Caco-2 (cell line): ENCODE measurements at regions not wholly inside any gene's neighbourhood (a gene's known extent, or its start where the extent isn't known, plus 50 kb on each side); places are given as distances from the start of the nearest gene placed in this dataset.

Experiments
- BruUV-seq: library from RNA; stranded (reverse); fragments of 400-500 nt; replicated peaks from 2 replicates; lab custom pipeline; 2021; lab: Mats Ljungman, UMichigan
- CTCF ChIA-PET: fragments of 300-600 bp; sonication (Branson Sonifier 250); formaldehyde crosslinking; loops from one replicate; lab custom pipeline; 2022; ENCODE audit warnings: antibody characterized with exemption; lab: Charles Lee
- POLR2A ChIA-PET: fragments of 300-600 bp; sonication (Branson Sonifier 250); formaldehyde crosslinking; loops from one replicate; lab custom pipeline; 2022; ENCODE audit warnings: antibody characterized with exemption; lab: Charles Lee
- DNase-seq, 2 experiments: peaks; one replicate each; pipeline versions ENCODE4 v3.0.0 to v3.0.0-alpha.2; 2020 to 2022
- H3K27me3 ChIP-seq: replicated peaks from 2 replicates; pipeline ENCODE4 v1.6.0; 2011; ENCODE audit warnings: low read length; ENCODE audit not compliant: control insufficient read depth, insufficient read depth
- H3K36me3 ChIP-seq: 2 replicates; pipeline ENCODE4 v1.5.1; 2011; ENCODE audit warnings: low read length; ENCODE audit not compliant: control insufficient read depth, insufficient read depth
- H3K4me1 ChIP-seq: fragments of 250-450 bp; sonication (Bioruptor Pico); 2 replicates; pipeline ENCODE4 v1.5.1; 2020; ENCODE audit warnings: mild to moderate bottlenecking
- H3K4me3 ChIP-seq: 2 replicates; pipeline ENCODE4 v1.5.1; 2011; ENCODE audit warnings: low read depth, mild to moderate bottlenecking, control low read depth, low read length
- H3K9me3 ChIP-seq: fragments of 250-450 bp; sonication (Bioruptor Pico); 2 replicates; pipeline ENCODE4 v1.5.1; 2020; ENCODE audit warnings: mild to moderate bottlenecking, moderate library complexity
- H3K27ac Mint-ChIP-seq: one replicate; pipeline ENCODE4 v1.8.0; 2022; ENCODE audit warnings: mixed read lengths; ENCODE audit not compliant: unreplicated experiment
- H3K27me3 Mint-ChIP-seq: one replicate; pipeline ENCODE4 v1.8.0; 2022; ENCODE audit warnings: mixed read lengths; ENCODE audit not compliant: insufficient read depth, unreplicated experiment
- H3K36me3 Mint-ChIP-seq: one replicate; pipeline ENCODE4 v1.8.0; 2022; ENCODE audit warnings: mild to moderate bottlenecking, mixed read lengths; ENCODE audit not compliant: insufficient read depth, unreplicated experiment
- H3K4me1 Mint-ChIP-seq: one replicate; pipeline ENCODE4 v1.8.0; 2022; ENCODE audit warnings: low read depth, mixed read lengths; ENCODE audit not compliant: unreplicated experiment
- H3K4me3 Mint-ChIP-seq: one replicate; pipeline ENCODE4 v1.8.0; 2022; ENCODE audit warnings: mild to moderate bottlenecking, moderate library complexity, mixed read lengths; ENCODE audit not compliant: unreplicated experiment
- H3K9me3 Mint-ChIP-seq: one replicate; pipeline ENCODE4 v1.8.0; 2022; ENCODE audit warnings: mixed read lengths; ENCODE audit not compliant: unreplicated experiment
- intact Hi-C: fragments of 100-400 bp; cut with micrococcal nuclease; formaldehyde crosslinking; loops from one replicate; pipeline ENCODE4 v1.10.0; 2022; ENCODE audit not compliant: unreplicated experiment
- TF ChIP-seq, protein P1 (sequence below), 2 experiments: fragments of 200-600 bp in 1 of 2; IDR thresholded peaks; 1 replicate in 1 of 2; 2 replicates in 1 of 2; pipeline versions ENCODE4 v1.5.1 to v1.8.0; 2011 to 2022; ENCODE audit warnings: antibody characterized with exemption in 1 of 2, control low read depth in 1 of 2, inconsistent platforms in 1 of 2, low read depth in 1 of 2, low read length in 1 of 2, mild to moderate bottlenecking in 1 of 2, moderate library complexity in 1 of 2; ENCODE audit not compliant: insufficient read depth in 1 of 2, severe bottlenecking in 1 of 2, unreplicated experiment in 1 of 2

DNA sequence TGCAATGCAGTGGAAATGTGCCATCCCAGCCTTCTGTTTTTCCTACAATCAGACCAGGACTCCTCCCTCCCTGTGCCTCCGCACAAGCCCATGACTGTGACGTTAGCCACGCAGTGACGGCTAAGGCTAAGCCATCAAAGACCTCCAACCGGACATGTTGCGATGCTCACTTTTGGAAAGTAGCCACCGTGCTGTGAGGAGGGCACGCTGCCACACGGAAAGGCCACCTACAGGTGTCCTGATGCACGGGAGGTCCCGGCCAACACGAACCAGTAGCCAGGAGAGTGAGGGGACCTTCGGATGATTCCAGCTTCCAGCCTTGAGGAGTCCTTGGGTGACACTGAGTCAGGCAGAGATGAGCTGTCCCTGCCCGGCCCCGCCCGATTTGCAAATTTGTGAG, 53.9 kb downstream of the FOXL1 start:
- no peaks in the 10 kb centered on the region for H3K27me3 ChIP-seq
- TF ChIP-seq, protein P1, sequence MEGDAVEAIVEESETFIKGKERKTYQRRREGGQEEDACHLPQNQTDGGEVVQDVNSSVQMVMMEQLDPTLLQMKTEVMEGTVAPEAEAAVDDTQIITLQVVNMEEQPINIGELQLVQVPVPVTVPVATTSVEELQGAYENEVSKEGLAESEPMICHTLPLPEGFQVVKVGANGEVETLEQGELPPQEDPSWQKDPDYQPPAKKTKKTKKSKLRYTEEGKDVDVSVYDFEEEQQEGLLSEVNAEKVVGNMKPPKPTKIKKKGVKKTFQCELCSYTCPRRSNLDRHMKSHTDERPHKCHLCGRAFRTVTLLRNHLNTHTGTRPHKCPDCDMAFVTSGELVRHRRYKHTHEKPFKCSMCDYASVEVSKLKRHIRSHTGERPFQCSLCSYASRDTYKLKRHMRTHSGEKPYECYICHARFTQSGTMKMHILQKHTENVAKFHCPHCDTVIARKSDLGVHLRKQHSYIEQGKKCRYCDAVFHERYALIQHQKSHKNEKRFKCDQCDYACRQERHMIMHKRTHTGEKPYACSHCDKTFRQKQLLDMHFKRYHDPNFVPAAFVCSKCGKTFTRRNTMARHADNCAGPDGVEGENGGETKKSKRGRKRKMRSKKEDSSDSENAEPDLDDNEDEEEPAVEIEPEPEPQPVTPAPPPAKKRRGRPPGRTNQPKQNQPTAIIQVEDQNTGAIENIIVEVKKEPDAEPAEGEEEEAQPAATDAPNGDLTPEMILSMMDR (IDR thresholded peaks at IDR 0.05; ENCODE audit: insufficient read depth in 1 of 2, low read depth in 1 of 2, low read length in 1 of 2, severe bottlenecking in 1 of 2, unreplicated experiment in 1 of 2) = no peak
- CTCF ChIA-PET = no interaction called here
- no peak overlapping the region for H3K4me3 ChIP-seq
- Mint-ChIP-seq H3K36me3 (no peaks in the 10 kb centered on the region), H3K27ac (no peak overlapping the region), H3K27me3 (peaks cover 15% of the 10 kb centered on the region), H3K4me3 (no peak overlapping the region), H3K9me3 (no peaks in the 10 kb centered on the region), H3K4me1 (no peaks in the 10 kb centered on the region)
- intact Hi-C loops = no loop called here
- H3K4me1 ChIP-seq = no peaks in the 10 kb centered on the region
- POLR2A ChIA-PET = no interaction called here
- no peaks in the 10 kb centered on the region for H3K36me3 ChIP-seq
- no peaks in the 10 kb centered on the region for H3K9me3 ChIP-seq
- no peak for DNase-seq
- no TSS peak for BruUV-seq

DNA sequence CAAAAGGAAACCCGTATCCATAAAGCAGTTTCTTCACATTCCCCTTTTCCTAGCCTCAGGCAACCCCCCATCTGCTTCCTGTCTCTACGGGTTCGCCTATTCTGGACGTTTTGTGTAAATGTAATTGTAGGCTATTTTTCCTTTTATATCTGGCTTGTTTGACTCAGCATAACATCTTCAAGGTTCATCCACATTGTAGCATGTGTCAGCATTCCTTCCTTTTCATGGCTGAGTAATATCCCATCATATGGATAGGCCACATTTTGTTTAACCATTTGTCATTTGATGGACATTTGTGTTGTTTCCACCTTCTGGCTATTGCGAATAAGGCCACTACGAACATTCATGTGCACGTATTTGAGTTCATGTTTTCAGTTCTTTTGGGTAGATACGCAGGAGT, 54.6 kb downstream of the FOXL1 start:
- POLR2A ChIA-PET = no interaction called here
- H3K36me3 ChIP-seq = no peaks in the 10 kb centered on the region
- no peak overlapping the region for H3K4me3 ChIP-seq
- CTCF ChIA-PET = no interaction called here
- no peaks in the 10 kb centered on the region for H3K9me3 Mint-ChIP-seq
- H3K4me1 Mint-ChIP-seq = no peaks in the 10 kb centered on the region
- no peak overlapping the region for H3K4me3 Mint-ChIP-seq
- no peaks in the 10 kb centered on the region for H3K9me3 ChIP-seq
- H3K4me1 ChIP-seq = no peaks in the 10 kb centered on the region
- no peaks in the 10 kb centered on the region for H3K27me3 ChIP-seq
- TF ChIP-seq, protein P1 (IDR thresholded peaks at IDR 0.05; ENCODE audit: insufficient read depth in 1 of 2, low read depth in 1 of 2, low read length in 1 of 2, severe bottlenecking in 1 of 2, unreplicated experiment in 1 of 2) = no peak
- no peak overlapping the region for H3K27ac Mint-ChIP-seq
- H3K36me3 Mint-ChIP-seq = no peaks in the 10 kb centered on the region
- intact Hi-C loops = no loop called here
- H3K27me3 Mint-ChIP-seq = peaks cover 15% of the 10 kb centered on the region
- no peak for DNase-seq
- no TSS peak for BruUV-seq

DNA sequence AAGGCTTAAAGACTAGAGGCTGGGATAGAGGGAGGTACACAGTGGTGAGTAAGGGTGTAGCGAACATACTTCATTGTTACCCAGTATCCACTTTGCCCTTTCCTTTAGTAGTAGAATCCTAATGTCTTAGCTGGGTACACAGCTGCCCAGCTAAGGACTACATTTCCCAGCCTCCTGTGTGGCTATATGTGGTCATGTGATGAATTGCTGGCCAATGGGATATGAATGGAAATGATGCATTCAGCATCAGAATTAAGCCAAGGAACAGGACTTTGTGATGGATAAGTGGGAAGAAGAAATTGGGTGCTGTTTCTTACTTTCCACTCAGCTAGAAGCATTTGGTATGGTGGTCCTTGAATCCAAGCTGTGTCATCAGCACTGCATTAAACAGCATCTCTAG, 55.9 kb downstream of the FOXL1 start:
- Mint-ChIP-seq H3K4me1 (no peaks in the 10 kb centered on the region), H3K36me3 (no peaks in the 10 kb centered on the region), H3K4me3 (no peak overlapping the region), H3K27ac (no peak overlapping the region), H3K27me3 (peaks cover 17% of the 10 kb centered on the region), H3K9me3 (no peaks in the 10 kb centered on the region)
- intact Hi-C loops = no loop called here
- Histone ChIP-seq H3K27me3 (no peaks in the 10 kb centered on the region), H3K9me3 (no peaks in the 10 kb centered on the region), H3K4me3 (no peak overlapping the region), H3K4me1 (no peaks in the 10 kb centered on the region), H3K36me3 (no peaks in the 10 kb centered on the region)
- TF ChIP-seq, protein P1 (IDR thresholded peaks at IDR 0.05; ENCODE audit: insufficient read depth in 1 of 2, low read depth in 1 of 2, low read length in 1 of 2, severe bottlenecking in 1 of 2, unreplicated experiment in 1 of 2) = no peak
- CTCF ChIA-PET = no interaction called here
- POLR2A ChIA-PET = no interaction called here
- DNase-seq = no peak
- BruUV-seq = no TSS peak
